ENCODE measurements at regions not wholly inside any gene's neighbourhood (a gene's known extent, or its start where the extent isn't known, plus 50 kb on each side); places are given as distances from the start of the nearest gene placed in this dataset.

DNA sequence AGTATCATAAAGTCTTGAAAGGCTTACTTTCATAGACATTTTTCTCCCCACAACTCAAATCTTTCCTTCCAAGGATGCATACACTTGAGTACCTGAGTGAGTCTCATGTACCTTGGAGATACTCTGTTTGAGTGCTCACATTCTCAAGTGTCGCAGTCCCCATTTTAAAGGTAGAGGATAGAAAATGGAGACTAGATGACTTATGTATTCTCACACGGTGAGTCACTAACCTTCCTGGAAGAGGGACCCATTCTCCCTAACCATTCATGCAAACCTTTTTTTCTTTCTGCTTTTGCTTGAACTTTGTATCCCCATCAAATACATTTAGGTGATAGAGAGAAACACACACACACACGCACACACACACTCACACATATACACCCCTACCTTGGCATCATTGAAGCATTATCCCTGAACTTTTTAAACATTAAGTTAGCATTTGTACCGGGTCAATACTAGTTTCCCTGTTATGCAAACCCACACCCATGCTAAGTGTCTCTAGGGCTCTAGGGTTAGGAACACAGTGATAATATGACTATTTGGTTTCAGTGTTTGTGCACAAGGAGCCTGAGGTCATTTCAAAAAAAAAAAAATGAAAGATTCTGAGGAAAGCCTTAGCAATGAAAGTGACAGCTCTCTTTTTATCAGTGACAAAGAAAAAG, 236.2 kb downstream of the IKZF2 start:
- H3K4me1 ChIP-seq = peaks cover 0 to 3% of the 10 kb centered on the region in 2 donors
- intact Hi-C loops (cut with DNase I) = no loop called here
- ATAC-seq = peak; percentile 78
- no peak for TF ChIP-seq CTCF (IDR thresholded peaks at IDR 0.05)
- H3K27ac ChIP-seq = no peak overlapping the region
- no peak for DNase-seq
- no peak overlapping the region for H3K4me3 ChIP-seq
- no peaks in the 10 kb centered on the region for H3K9me3 ChIP-seq
- H3K36me3 ChIP-seq = no peaks in the 10 kb centered on the region
- no peaks in the 10 kb centered on the region for H3K27me3 ChIP-seq

DNA sequence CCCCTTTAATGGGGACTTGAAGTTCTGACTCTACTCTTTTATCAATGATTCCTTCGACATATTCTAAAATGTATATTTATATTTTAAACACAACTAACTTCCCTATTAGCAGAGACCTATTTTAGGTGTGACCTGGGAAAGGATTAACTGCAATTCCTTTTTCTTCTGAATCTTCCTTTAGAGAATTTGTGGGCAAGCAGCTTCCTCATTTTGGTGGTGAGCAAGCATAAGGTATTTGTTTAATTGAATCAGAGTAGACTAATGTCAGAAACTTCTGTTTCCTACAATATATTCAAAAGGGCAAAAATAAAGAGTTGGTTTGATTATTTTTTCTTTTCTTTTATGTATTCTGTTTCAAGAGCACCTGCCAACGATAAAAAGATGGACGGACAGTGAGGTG, 237.0 kb downstream of the IKZF2 start:
- Histone ChIP-seq H3K36me3 (no peaks in the 10 kb centered on the region), H3K4me1 (peaks cover 0 to 3% of the 10 kb centered on the region in 2 donors), H3K27me3 (no peaks in the 10 kb centered on the region), H3K4me3 (no peak overlapping the region), H3K9me3 (no peaks in the 10 kb centered on the region), H3K27ac (no peak overlapping the region)
- TF ChIP-seq CTCF (IDR thresholded peaks at IDR 0.05) = no peak
- intact Hi-C loops (cut with DNase I) = no loop called here
- DNase-seq (no peak), ATAC-seq (no peak)

DNA sequence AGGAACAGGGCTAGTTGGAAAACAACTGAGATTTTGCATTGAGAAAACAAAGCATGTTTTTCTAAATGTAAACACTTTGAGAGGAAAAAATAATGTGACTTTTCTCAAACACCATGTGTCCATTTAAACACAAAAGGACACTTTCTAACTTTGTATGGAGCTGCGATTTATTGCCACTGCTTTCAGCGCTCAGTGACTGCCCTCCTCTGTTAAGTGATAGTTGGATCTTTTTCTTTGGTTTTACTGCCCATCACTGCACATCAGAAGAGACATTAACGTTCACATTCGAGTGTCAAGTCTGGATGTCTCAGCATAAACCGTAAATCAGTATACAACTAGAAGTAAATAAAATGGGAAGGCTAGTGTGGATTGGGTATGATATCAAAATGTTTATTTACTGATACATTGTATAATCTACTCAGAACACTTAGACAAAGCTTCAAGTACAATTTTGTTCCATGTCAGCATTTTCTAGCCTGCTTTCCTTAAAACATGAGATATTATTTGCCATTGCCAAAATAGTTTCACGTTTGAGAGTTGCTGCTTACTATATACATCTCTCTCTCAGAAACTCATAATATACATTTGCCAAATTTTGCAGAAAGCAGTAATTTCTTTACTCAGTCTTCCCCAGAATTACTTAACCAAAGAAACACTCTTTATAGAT, 237.6 kb downstream of the IKZF2 start:
- intact Hi-C loops (cut with DNase I) = no loop called here
- Histone ChIP-seq H3K27ac (no peak overlapping the region), H3K4me3 (no peak overlapping the region), H3K4me1 (peaks cover 0 to 3% of the 10 kb centered on the region in 2 donors), H3K27me3 (no peaks in the 10 kb centered on the region), H3K36me3 (no peaks in the 10 kb centered on the region), H3K9me3 (no peaks in the 10 kb centered on the region)
- no peak for DNase-seq
- no peak for ATAC-seq
- TF ChIP-seq CTCF (IDR thresholded peaks at IDR 0.05) = no peak

- DNase-seq (no peak), ATAC-seq (peak; percentile 59)
- no peak overlapping the region for H3K27ac ChIP-seq
- peaks cover 0 to 3% of the 10 kb centered on the region in 2 donors for H3K4me1 ChIP-seq
- TF ChIP-seq CTCF (IDR thresholded peaks at IDR 0.05) = no peak
- H3K36me3 ChIP-seq = no peaks in the 10 kb centered on the region
- intact Hi-C loops (cut with DNase I) = no loop called here
- no peak overlapping the region for H3K4me3 ChIP-seq
- no peaks in the 10 kb centered on the region for H3K27me3 ChIP-seq
- no peaks in the 10 kb centered on the region for H3K9me3 ChIP-seq
Measured at GRCh38 chr2:212912445-212913103, 238.8 kb downstream of the IKZF2 start.

DNA sequence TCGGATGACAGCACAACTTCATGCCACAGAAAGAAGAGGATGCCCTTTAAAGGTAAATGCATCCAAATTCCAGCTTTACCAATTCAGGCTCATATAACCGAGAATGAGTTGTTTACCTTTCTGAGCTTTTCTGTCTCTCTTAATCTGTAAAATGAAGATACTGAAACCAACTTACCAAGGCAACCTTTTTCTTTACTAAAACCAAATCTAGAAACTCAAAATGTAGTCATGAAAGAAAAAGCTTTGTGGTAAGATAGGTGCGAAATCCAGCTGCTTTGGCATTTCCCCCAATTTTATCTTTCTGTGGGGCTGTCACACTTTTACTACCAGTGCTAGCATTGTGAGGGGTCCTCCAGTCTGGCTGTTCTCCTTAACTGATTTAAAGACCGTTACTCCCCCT, 240.4 kb downstream of the IKZF2 start:
- peaks cover 0 to 3% of the 10 kb centered on the region in 2 donors for H3K4me1 ChIP-seq
- no peaks in the 10 kb centered on the region for H3K27me3 ChIP-seq
- TF ChIP-seq CTCF (IDR thresholded peaks at IDR 0.05) = no peak
- no peak overlapping the region for H3K27ac ChIP-seq
- intact Hi-C loops (cut with DNase I) = no loop called here
- no peak for ATAC-seq
- H3K4me3 ChIP-seq = no peak overlapping the region
- no peaks in the 10 kb centered on the region for H3K9me3 ChIP-seq
- no peak for DNase-seq
- no peaks in the 10 kb centered on the region for H3K36me3 ChIP-seq
